ENCODE measurements at regions not wholly inside any gene's neighbourhood (a gene's known extent, or its start where the extent isn't known, plus 50 kb on each side); places are given as distances from the start of the nearest gene placed in this dataset.

DNA sequence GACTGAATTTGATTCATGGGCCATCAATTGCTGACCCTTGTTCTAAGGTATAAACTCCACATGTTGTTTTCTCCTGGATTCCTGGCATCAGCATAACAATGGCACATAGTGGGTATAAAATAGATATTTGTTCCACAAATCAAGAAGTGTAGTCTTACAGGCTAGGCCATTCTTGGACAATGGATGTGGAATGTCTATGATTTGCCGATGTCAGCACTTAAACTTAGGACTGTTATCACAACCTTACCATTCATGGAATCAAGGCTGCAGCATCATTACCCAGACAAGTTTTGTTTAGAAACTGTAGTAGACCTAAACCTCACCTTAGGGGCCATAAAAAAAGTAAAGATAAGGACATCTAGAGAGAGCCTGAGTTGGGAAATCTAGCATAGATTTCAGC lies 680.0 kb downstream of the BRINP1 start:
- no peak for FAIRE-seq
- no peaks in the 10 kb centered on the region for H3K9me3 ChIP-seq (replicated peaks; ENCODE audit: control insufficient read depth, insufficient read depth, low read length)
- intact Hi-C loops (cut with micrococcal nuclease; ENCODE audit: unreplicated experiment) = no loop called here
- BruUV-seq (replicated peaks) = no TSS peak
- TF ChIP-seq, protein P1, sequence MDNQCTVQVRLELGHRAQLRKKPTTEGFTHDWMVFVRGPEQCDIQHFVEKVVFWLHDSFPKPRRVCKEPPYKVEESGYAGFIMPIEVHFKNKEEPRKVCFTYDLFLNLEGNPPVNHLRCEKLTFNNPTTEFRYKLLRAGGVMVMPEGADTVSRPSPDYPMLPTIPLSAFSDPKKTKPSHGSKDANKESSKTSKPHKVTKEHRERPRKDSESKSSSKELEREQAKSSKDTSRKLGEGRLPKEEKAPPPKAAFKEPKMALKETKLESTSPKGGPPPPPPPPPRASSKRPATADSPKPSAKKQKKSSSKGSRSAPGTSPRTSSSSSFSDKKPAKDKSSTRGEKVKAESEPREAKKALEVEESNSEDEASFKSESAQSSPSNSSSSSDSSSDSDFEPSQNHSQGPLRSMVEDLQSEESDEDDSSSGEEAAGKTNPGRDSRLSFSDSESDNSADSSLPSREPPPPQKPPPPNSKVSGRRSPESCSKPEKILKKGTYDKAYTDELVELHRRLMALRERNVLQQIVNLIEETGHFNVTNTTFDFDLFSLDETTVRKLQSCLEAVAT (IDR thresholded peaks at IDR 0.05) = no peak
- TF ChIP-seq SRF (IDR thresholded peaks at IDR 0.05; ENCODE audit: low read depth in 2 of 2, low read length in 2 of 2) = no peak
- TF ChIP-seq MYB (IDR thresholded peaks at IDR 0.05; ENCODE audit: borderline replicate concordance, low read depth, low read length) = no peak
- TF ChIP-seq POLR2AphosphoS5 (IDR thresholded peaks at IDR 0.05; ENCODE audit: low read length) = no peak
- TF ChIP-seq CREM (IDR thresholded peaks at IDR 0.05; ENCODE audit: low read depth) = no peak
- no peak for TF ChIP-seq MYC (IDR thresholded peaks at IDR 0.05; ENCODE audit: insufficient read depth, insufficient read length, insufficient replicate concordance, low read length, severe bottlenecking)
- no peak for TF ChIP-seq NFXL1 (IDR thresholded peaks at IDR 0.05; ENCODE audit: borderline replicate concordance)
- no peak for TF ChIP-seq MTA2 (IDR thresholded peaks at IDR 0.05; ENCODE audit: low read depth)
- TF ChIP-seq, protein P2, sequence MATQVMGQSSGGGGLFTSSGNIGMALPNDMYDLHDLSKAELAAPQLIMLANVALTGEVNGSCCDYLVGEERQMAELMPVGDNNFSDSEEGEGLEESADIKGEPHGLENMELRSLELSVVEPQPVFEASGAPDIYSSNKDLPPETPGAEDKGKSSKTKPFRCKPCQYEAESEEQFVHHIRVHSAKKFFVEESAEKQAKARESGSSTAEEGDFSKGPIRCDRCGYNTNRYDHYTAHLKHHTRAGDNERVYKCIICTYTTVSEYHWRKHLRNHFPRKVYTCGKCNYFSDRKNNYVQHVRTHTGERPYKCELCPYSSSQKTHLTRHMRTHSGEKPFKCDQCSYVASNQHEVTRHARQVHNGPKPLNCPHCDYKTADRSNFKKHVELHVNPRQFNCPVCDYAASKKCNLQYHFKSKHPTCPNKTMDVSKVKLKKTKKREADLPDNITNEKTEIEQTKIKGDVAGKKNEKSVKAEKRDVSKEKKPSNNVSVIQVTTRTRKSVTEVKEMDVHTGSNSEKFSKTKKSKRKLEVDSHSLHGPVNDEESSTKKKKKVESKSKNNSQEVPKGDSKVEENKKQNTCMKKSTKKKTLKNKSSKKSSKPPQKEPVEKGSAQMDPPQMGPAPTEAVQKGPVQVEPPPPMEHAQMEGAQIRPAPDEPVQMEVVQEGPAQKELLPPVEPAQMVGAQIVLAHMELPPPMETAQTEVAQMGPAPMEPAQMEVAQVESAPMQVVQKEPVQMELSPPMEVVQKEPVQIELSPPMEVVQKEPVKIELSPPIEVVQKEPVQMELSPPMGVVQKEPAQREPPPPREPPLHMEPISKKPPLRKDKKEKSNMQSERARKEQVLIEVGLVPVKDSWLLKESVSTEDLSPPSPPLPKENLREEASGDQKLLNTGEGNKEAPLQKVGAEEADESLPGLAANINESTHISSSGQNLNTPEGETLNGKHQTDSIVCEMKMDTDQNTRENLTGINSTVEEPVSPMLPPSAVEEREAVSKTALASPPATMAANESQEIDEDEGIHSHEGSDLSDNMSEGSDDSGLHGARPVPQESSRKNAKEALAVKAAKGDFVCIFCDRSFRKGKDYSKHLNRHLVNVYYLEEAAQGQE (IDR thresholded peaks at IDR 0.05; ENCODE audit: low read depth, low read length) = no peak
- no peak for TF ChIP-seq SIX5 (IDR thresholded peaks at IDR 0.05; ENCODE audit: low read depth, low read length, severe bottlenecking)
- no peak for TF ChIP-seq MEF2A (IDR thresholded peaks at IDR 0.05; ENCODE audit: insufficient read depth, low read depth, low read length)
- TF ChIP-seq NR2C2 (IDR thresholded peaks at IDR 0.05; ENCODE audit: borderline replicate concordance, control insufficient read depth, insufficient read length, low read depth) = no peak
- TF ChIP-seq, protein P3, sequence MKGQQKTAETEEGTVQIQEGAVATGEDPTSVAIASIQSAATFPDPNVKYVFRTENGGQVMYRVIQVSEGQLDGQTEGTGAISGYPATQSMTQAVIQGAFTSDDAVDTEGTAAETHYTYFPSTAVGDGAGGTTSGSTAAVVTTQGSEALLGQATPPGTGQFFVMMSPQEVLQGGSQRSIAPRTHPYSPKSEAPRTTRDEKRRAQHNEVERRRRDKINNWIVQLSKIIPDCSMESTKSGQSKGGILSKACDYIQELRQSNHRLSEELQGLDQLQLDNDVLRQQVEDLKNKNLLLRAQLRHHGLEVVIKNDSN (IDR thresholded peaks at IDR 0.05; ENCODE audit: borderline replicate concordance, extremely low read length, insufficient read depth, low read depth, low read length) = no peak
- TF ChIP-seq BCL11A (IDR thresholded peaks at IDR 0.05; ENCODE audit: low read depth, low read length) = no peak
- TF ChIP-seq FOXM1 (IDR thresholded peaks at IDR 0.05; ENCODE audit: low read depth, low read length) = no peak
- TF ChIP-seq ETV6 (conservative IDR thresholded peaks at IDR 0.05 in 1 of 2, IDR thresholded peaks at IDR 0.05 in 1 of 2; ENCODE audit: borderline replicate concordance in 1 of 2, low read depth in 1 of 2) = no peak
- ATAC-seq = no peak
- no peaks in the 10 kb centered on the region for H3K4me1 ChIP-seq (ENCODE audit: control insufficient read depth, insufficient read depth, low read length)
- H3K79me2 ChIP-seq (ENCODE audit: control insufficient read depth, insufficient read depth, low read length) = no peaks in the 10 kb centered on the region
- ChIA-PET RAD21 (ENCODE audit: unreplicated experiment) (no interaction called here), POLR2A (no interaction called here), SMC1A (ENCODE audit: uncharacterized antibody, unreplicated experiment) (no interaction called here), CTCF (no interaction called here)
- in situ Hi-C loops (cut with MboI) = no loop called here
- H2AFZ ChIP-seq (ENCODE audit: control insufficient read depth, low read depth, low read length) = no peak overlapping the region
- H3K36me3 ChIP-seq (ENCODE audit: control insufficient read depth in 2 of 2, insufficient read depth in 2 of 2, low read length in 1 of 2) = no peaks in the 10 kb centered on the region
- no peaks in the 10 kb centered on the region for H3K27me3 ChIP-seq (replicated peaks in 1 of 2; ENCODE audit: control insufficient read depth in 2 of 2, insufficient read depth in 2 of 2, low read length in 1 of 2)
- no peak overlapping the region for H3K9ac ChIP-seq (ENCODE audit: control insufficient read depth, insufficient read depth, low read length)
- no peaks in the 10 kb centered on the region for H4K20me1 ChIP-seq (ENCODE audit: control insufficient read depth, insufficient read depth)
- no peak overlapping the region for H3K27ac ChIP-seq (ENCODE audit: control insufficient read depth, insufficient read depth)
- no peak for DNase-seq (ENCODE audit: low read depth, low spot score)
- no peak overlapping the region for H3K4me2 ChIP-seq (ENCODE audit: control insufficient read depth, insufficient read depth)
- 0% methylated on average over 1 of the region's 1 CpG for WGBS (ENCODE audit: insufficient coverage, insufficient replicate concordance, low lambda C conversion rate, missing lambda C conversion rate)
- no peak overlapping the region for H3K4me3 ChIP-seq

Data from GM12878 (cell line).